ENCODE measurements at regions not wholly inside any gene's neighbourhood (a gene's known extent, or its start where the extent isn't known, plus 50 kb on each side); places are given as distances from the start of the nearest gene placed in this dataset.

GRCh38 chr3:193793123-193793522, 200.1 kb downstream of the OPA1 start:
- DNase-seq, result no peak
- Histone ChIP-seq H3K36me3 (no peaks in the 10 kb centered on the region), H3K27me3 (peaks cover 0 to 2% (median 0%) of the 10 kb centered on the region in 4 donors), H3K27ac (no peak overlapping the region), H3K9me3 (no peaks in the 10 kb centered on the region), H3K4me1 (peaks cover 0 to 35% (median 4%) of the 10 kb centered on the region in 3 donors), H3K4me3 (no peak overlapping the region)
- WGBS, 2 donors, result 82 to 90% methylated on average over 7 of the region's 7 CpGs
- TF ChIP-seq POLR2A (IDR thresholded peaks at IDR 0.05), result no peak
- TF ChIP-seq CTCF (IDR thresholded peaks at IDR 0.05), result no peak
- intact Hi-C loops (cut with DNase I), result no loop called here

GRCh38 chr3:193794002-193794881, 201.2 kb downstream of the OPA1 start:
- Histone ChIP-seq H3K4me1 (peaks cover 0 to 28% (median 4%) of the 10 kb centered on the region in 3 donors), H3K36me3 (no peaks in the 10 kb centered on the region), H3K27me3 (peaks cover 0 to 2% (median 0%) of the 10 kb centered on the region in 4 donors), H3K4me3 (no peak overlapping the region), H3K9me3 (no peaks in the 10 kb centered on the region), H3K27ac (no peak overlapping the region)
- 49 to 60% methylated on average over 11 of the region's 11 CpGs for WGBS, 2 donors
- TF ChIP-seq POLR2A (IDR thresholded peaks at IDR 0.05) (no peak), CTCF (IDR thresholded peaks at IDR 0.05) (no peak)
- intact Hi-C loops (cut with DNase I), result no loop called here
- DNase-seq, result no peak

- Histone ChIP-seq H3K9me3 (no peaks in the 10 kb centered on the region), H3K4me3 (no peak overlapping the region), H3K27me3 (peaks cover 0 to 2% (median 0%) of the 10 kb centered on the region in 4 donors), H3K27ac (no peak overlapping the region), H3K36me3 (no peaks in the 10 kb centered on the region), H3K4me1 (peaks cover 0 to 36% (median 4%) of the 10 kb centered on the region in 3 donors)
- TF ChIP-seq CTCF (IDR thresholded peaks at IDR 0.05) (no peak), POLR2A (IDR thresholded peaks at IDR 0.05) (no peak)
- WGBS, 2 donors, result 70 to 76% methylated on average over 11 to 12 of the region's 12 CpGs
- no peak for DNase-seq
- intact Hi-C loops (cut with DNase I), result no loop called here
These were observed 202.2 kb downstream of the OPA1 start for GRCh38 chr3:193795062-193795690.

GRCh38 chr3:193796089-193796488, 203.1 kb downstream of the OPA1 start:
- no peaks in the 10 kb centered on the region for H3K36me3 ChIP-seq
- intact Hi-C loops (cut with DNase I), result no loop called here
- no peak for TF ChIP-seq CTCF (IDR thresholded peaks at IDR 0.05)
- TF ChIP-seq POLR2A (IDR thresholded peaks at IDR 0.05), result no peak
- H3K27me3 ChIP-seq, result peaks cover 0 to 2% (median 0%) of the 10 kb centered on the region in 4 donors
- no peaks in the 10 kb centered on the region for H3K9me3 ChIP-seq
- DNase-seq, result no peak
- no peak overlapping the region for H3K27ac ChIP-seq
- no peak overlapping the region for H3K4me3 ChIP-seq
- H3K4me1 ChIP-seq, result peaks cover 0 to 30% (median 1%) of the 10 kb centered on the region in 3 donors
- WGBS, 2 donors, result 75% methylated on average over 10 of the region's 10 CpGs

- DNase-seq, result no peak
These were observed 204.6 kb downstream of the OPA1 start for GRCh38 chr3:193797566-193797965.

More at GRCh38 chr3:193797566-193797965, 204.6 kb downstream of the OPA1 start:
- Histone ChIP-seq H3K9me3 (no peaks in the 10 kb centered on the region), H3K4me3 (no peak overlapping the region), H3K27me3 (peaks cover 0 to 2% (median 0%) of the 10 kb centered on the region in 4 donors), H3K27ac (no peak overlapping the region), H3K4me1 (peaks cover 0 to 21% (median 0%) of the 10 kb centered on the region in 3 donors), H3K36me3 (no peaks in the 10 kb centered on the region)
- intact Hi-C loops (cut with DNase I), result no loop called here
- 76 to 89% methylated on average over 5 of the region's 5 CpGs for WGBS, 2 donors
- TF ChIP-seq CTCF (IDR thresholded peaks at IDR 0.05) (no peak), POLR2A (IDR thresholded peaks at IDR 0.05) (no peak)

Data from esophagus squamous epithelium (tissue), 5 donors.